OCI-LY1 (cell line): ENCODE measurements at regions not wholly inside any gene's neighbourhood (a gene's known extent, or its start where the extent isn't known, plus 50 kb on each side); places are given as distances from the start of the nearest gene placed in this dataset.

ENCODE experiments used
- H2AFZ ChIP-seq: fragments of 200-600 bp; sonication (generic), shearing (Covaris generic); 2 replicates; pipeline ENCODE4 v1.6.0; 2014; ENCODE audit warnings: antibody characterized with exemption, mild to moderate bottlenecking, low read length
- H3F3A ChIP-seq: fragments of 200-600 bp; sonication (generic), shearing (Covaris generic); 2 replicates; pipeline ENCODE4 v1.6.0; 2014; ENCODE audit warnings: mild to moderate bottlenecking, antibody characterized with exemption, low read length, moderate library complexity; ENCODE audit not compliant: insufficient read depth
- H3K27ac ChIP-seq: fragments of 200-600 bp; sonication (generic); 2 replicates; pipeline ENCODE4 v1.5.1; 2014; ENCODE audit warnings: low read length, mixed run types, mild to moderate bottlenecking, low read depth; ENCODE audit not compliant: poor library complexity, severe bottlenecking
- H3K27me3 ChIP-seq: fragments of 200-600 bp; sonication (generic); 2 replicates; pipeline ENCODE4 v1.6.0; 2014; ENCODE audit warnings: antibody characterized with exemption, mild to moderate bottlenecking, low read length, moderate library complexity; ENCODE audit not compliant: insufficient read depth
- H3K36me3 ChIP-seq: fragments of 200-600 bp; sonication (generic); 2 replicates; pipeline ENCODE4 v1.6.1; 2014; ENCODE audit warnings: mild to moderate bottlenecking, antibody characterized with exemption, low read length, moderate library complexity, mixed read lengths; ENCODE audit not compliant: insufficient read depth
- H3K4me1 ChIP-seq: fragments of 200-600 bp; sonication (generic); 2 replicates; pipeline ENCODE4 v1.5.1; 2014; ENCODE audit warnings: mild to moderate bottlenecking, low read length, moderate library complexity; ENCODE audit not compliant: insufficient read depth, severe bottlenecking
- H3K4me2 ChIP-seq: fragments of 200-600 bp; sonication (generic), shearing (Covaris generic); 2 replicates; pipeline ENCODE4 v1.6.1; 2014; ENCODE audit warnings: low read length
- H3K4me3 ChIP-seq: fragments of 200-600 bp; sonication (generic); 2 replicates; pipeline ENCODE4 v1.5.1; 2014; ENCODE audit warnings: low read length, low read depth, mild to moderate bottlenecking, mixed read lengths; ENCODE audit not compliant: poor library complexity, severe bottlenecking
- H3K79me2 ChIP-seq: fragments of 200-600 bp; shearing (Covaris generic); 2 replicates; pipeline ENCODE4 v1.6.1; 2016; ENCODE audit warnings: mixed run types, low read length, mixed read lengths; ENCODE audit not compliant: insufficient read depth
- H3K9ac ChIP-seq: fragments of 200-600 bp; sonication (generic), shearing (Covaris generic); 2 replicates; pipeline ENCODE4 v1.6.1; 2014; ENCODE audit warnings: mild to moderate bottlenecking, low read length, mixed read lengths
- H3K9me2 ChIP-seq: fragments of 200-600 bp; sonication (generic), shearing (Covaris generic); 2 replicates; pipeline ENCODE4 v1.6.1; 2014; ENCODE audit warnings: low read depth, mild to moderate bottlenecking, low read length, mixed read lengths
- H3K9me3 ChIP-seq: fragments of 200-600 bp; shearing (Covaris generic); 2 replicates; pipeline ENCODE4 v1.6.1; 2014; ENCODE audit warnings: low read length, mixed read lengths
- H4K20me1 ChIP-seq: fragments of 200-600 bp; sonication (generic), shearing (Covaris generic); 2 replicates; pipeline ENCODE4 v1.6.0; 2016; ENCODE audit warnings: mild to moderate bottlenecking, low read length; ENCODE audit not compliant: insufficient read depth
- CTCF ChIP-seq: fragments of 200-600 bp; sonication (generic), shearing (Covaris generic); IDR thresholded peaks from 2 replicates; pipeline ENCODE4 v1.5.1; 2017; ENCODE audit warnings: mild to moderate bottlenecking, antibody characterized with exemption, low read length, moderate library complexity, mixed read lengths
- EZH2 ChIP-seq: fragments of 200-600 bp; sonication (generic), shearing (Covaris generic); IDR thresholded peaks from 2 replicates; pipeline ENCODE4 v1.8.0; 2017; ENCODE audit warnings: borderline replicate concordance, mixed run types, mild to moderate bottlenecking, antibody characterized with exemption, low read length, moderate library complexity, mixed read lengths

- 0 out of 2 replicates have a peak, but pooled peaks cover 3% of the 10 kb centered on the region for H3K9me3 ChIP-seq
- no peak overlapping the region for H2AFZ ChIP-seq
- H3K27ac ChIP-seq = no peak overlapping the region
- no peaks in the 10 kb centered on the region for H3K9me2 ChIP-seq
- no peaks in the 10 kb centered on the region for H3K79me2 ChIP-seq
- TF ChIP-seq EZH2 (no peak), CTCF (no peak)
- no peaks in the 10 kb centered on the region for H3K4me1 ChIP-seq
- no peaks in the 10 kb centered on the region for H4K20me1 ChIP-seq
- no peak overlapping the region for H3K4me2 ChIP-seq
- H3K4me3 ChIP-seq = no peak overlapping the region
- H3F3A ChIP-seq = no peaks in the 10 kb centered on the region
- no peaks in the 10 kb centered on the region for H3K36me3 ChIP-seq
- H3K27me3 ChIP-seq = no peaks in the 10 kb centered on the region
- no peak overlapping the region for H3K9ac ChIP-seq
Observed at GRCh38 chr2:185202945-185203528, 535.6 kb upstream of the FSIP2 start.

- H2AFZ ChIP-seq = no peak overlapping the region
- H3K9ac ChIP-seq = no peak overlapping the region
- H3K9me3 ChIP-seq = 0 out of 2 replicates have a peak, but pooled peaks cover 3% of the 10 kb centered on the region
- no peaks in the 10 kb centered on the region for H3K27me3 ChIP-seq
- H3K79me2 ChIP-seq = no peaks in the 10 kb centered on the region
- H4K20me1 ChIP-seq = no peaks in the 10 kb centered on the region
- no peak overlapping the region for H3K4me3 ChIP-seq
- TF ChIP-seq CTCF (peak; percentile 76), EZH2 (no peak)
- no peaks in the 10 kb centered on the region for H3F3A ChIP-seq
- no peaks in the 10 kb centered on the region for H3K4me1 ChIP-seq
- H3K4me2 ChIP-seq = no peak overlapping the region
- H3K36me3 ChIP-seq = no peaks in the 10 kb centered on the region
- no peaks in the 10 kb centered on the region for H3K9me2 ChIP-seq
- no peak overlapping the region for H3K27ac ChIP-seq
Observed at GRCh38 chr2:185208261-185208660, 530.3 kb upstream of the FSIP2 start.

GRCh38 chr2:185215497-185215896 lies 523.1 kb upstream of the FSIP2 start:
- H3K27ac ChIP-seq = no peak overlapping the region
- peak overlapping the region; percentile 87; the same call in 1 of the 2 replicates for H2AFZ ChIP-seq
- no peaks in the 10 kb centered on the region for H3K4me1 ChIP-seq
- no peak overlapping the region for H3K4me3 ChIP-seq
- no peaks in the 10 kb centered on the region for H3K27me3 ChIP-seq
- H3K9ac ChIP-seq = no peak overlapping the region
- no peaks in the 10 kb centered on the region for H3F3A ChIP-seq
- no peaks in the 10 kb centered on the region for H3K79me2 ChIP-seq
- no peak overlapping the region for H3K4me2 ChIP-seq
- no peak for TF ChIP-seq EZH2
- peak; percentile 22; the same call in 1 of the 2 replicates for TF ChIP-seq CTCF
- no peaks in the 10 kb centered on the region for H3K9me3 ChIP-seq
- no peaks in the 10 kb centered on the region for H3K36me3 ChIP-seq
- H4K20me1 ChIP-seq = no peaks in the 10 kb centered on the region
- H3K9me2 ChIP-seq = no peaks in the 10 kb centered on the region
